Astrocyte (in vitro differentiated cells and primary cell): ENCODE measurements at regions not wholly inside any gene's neighbourhood (a gene's known extent, or its start where the extent isn't known, plus 50 kb on each side); places are given as distances from the start of the nearest gene placed in this dataset.

Experiments used
- EZH2 ChIP-seq: IDR thresholded peaks from 2 replicates; pipeline ENCODE4 v1.6.1; 2012; ENCODE audit warnings: mild to moderate bottlenecking, low read length, inconsistent platforms; ENCODE audit not compliant: insufficient read depth
- TF ChIP-seq, protein P1 (sequence below): IDR thresholded peaks from 2 replicates; pipeline ENCODE4 v1.5.1; 2011; ENCODE audit warnings: low read depth, mild to moderate bottlenecking, inconsistent platforms, low read length, moderate library complexity; ENCODE audit not compliant: insufficient read depth

GRCh38 chr2:238722181-238722580 is 125.7 kb upstream of the TWIST2 start:
- TF ChIP-seq, protein P1, sequence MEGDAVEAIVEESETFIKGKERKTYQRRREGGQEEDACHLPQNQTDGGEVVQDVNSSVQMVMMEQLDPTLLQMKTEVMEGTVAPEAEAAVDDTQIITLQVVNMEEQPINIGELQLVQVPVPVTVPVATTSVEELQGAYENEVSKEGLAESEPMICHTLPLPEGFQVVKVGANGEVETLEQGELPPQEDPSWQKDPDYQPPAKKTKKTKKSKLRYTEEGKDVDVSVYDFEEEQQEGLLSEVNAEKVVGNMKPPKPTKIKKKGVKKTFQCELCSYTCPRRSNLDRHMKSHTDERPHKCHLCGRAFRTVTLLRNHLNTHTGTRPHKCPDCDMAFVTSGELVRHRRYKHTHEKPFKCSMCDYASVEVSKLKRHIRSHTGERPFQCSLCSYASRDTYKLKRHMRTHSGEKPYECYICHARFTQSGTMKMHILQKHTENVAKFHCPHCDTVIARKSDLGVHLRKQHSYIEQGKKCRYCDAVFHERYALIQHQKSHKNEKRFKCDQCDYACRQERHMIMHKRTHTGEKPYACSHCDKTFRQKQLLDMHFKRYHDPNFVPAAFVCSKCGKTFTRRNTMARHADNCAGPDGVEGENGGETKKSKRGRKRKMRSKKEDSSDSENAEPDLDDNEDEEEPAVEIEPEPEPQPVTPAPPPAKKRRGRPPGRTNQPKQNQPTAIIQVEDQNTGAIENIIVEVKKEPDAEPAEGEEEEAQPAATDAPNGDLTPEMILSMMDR = no peak
- no peak for TF ChIP-seq EZH2
